HG03378 (cell line): ENCODE measurements at regions not wholly inside any gene's neighbourhood (a gene's known extent, or its start where the extent isn't known, plus 50 kb on each side); places are given as distances from the start of the nearest gene placed in this dataset.
"Not testable (repeated sequence)": the region's sequence is repeated elsewhere in the genome, so short reads cannot be mapped to it uniquely, and the experiment has no call there.

Experiments used
- ATAC-seq: cut with Tn5 transposase; IDR thresholded peaks from one replicate; pipeline ENCODE4 v1.9.1; 2021; ENCODE audit warnings: mild to moderate bottlenecking, moderate library complexity; ENCODE audit not compliant: unreplicated experiment

- ATAC-seq, result no peak
These were observed 223.9 kb downstream of the C7orf25 start for GRCh38 chr7:42688056-42688371.

GRCh38 chr7:42687211-42688055, 224.4 kb downstream of the C7orf25 start:
- no peak for ATAC-seq

- no peak for ATAC-seq
These were observed 225.2 kb downstream of the C7orf25 start for GRCh38 chr7:42686594-42687156.

- no peak for ATAC-seq
These were observed 226.0 kb downstream of the C7orf25 start for GRCh38 chr7:42685911-42686310.

- ATAC-seq, result no peak
These were observed 233.8 kb downstream of the C7orf25 start for GRCh38 chr7:42677751-42678699.

- no peak for ATAC-seq
These were observed 237.3 kb downstream of the C7orf25 start for GRCh38 chr7:42674541-42674940.

GRCh38 chr7:42673951-42674350, 237.9 kb downstream of the C7orf25 start:
- ATAC-seq, result no peak

- ATAC-seq, result no peak
These were observed 239.4 kb downstream of the C7orf25 start for GRCh38 chr7:42672339-42672999.

GRCh38 chr7:42671627-42672026, 240.2 kb downstream of the C7orf25 start:
- ATAC-seq, result no peak

GRCh38 chr7:42666994-42667393, 244.9 kb downstream of the C7orf25 start:
- no peak for ATAC-seq

GRCh38 chr7:42662862-42663261, 249.0 kb downstream of the C7orf25 start:
- no peak for ATAC-seq

GRCh38 chr7:42661312-42661711, 250.6 kb downstream of the C7orf25 start:
- ATAC-seq, result no peak

- no peak for ATAC-seq
These were observed 261.2 kb downstream of the C7orf25 start for GRCh38 chr7:42650701-42651100.

GRCh38 chr7:42650171-42650570, 261.7 kb downstream of the C7orf25 start:
- no peak for ATAC-seq

GRCh38 chr7:42645906-42646305, 266.0 kb downstream of the C7orf25 start:
- ATAC-seq, result no peak

GRCh38 chr7:42642699-42643098, 269.2 kb downstream of the C7orf25 start:
- no peak for ATAC-seq

GRCh38 chr7:42639930-42640329, 271.9 kb downstream of the C7orf25 start:
- ATAC-seq, result no peak

- ATAC-seq, result not testable (repeated sequence)
These were observed 275.5 kb downstream of the C7orf25 start for GRCh38 chr7:42636380-42636779.

GRCh38 chr7:42628054-42628453, 283.8 kb downstream of the C7orf25 start:
- ATAC-seq, result no peak

- no peak for ATAC-seq
These were observed 284.2 kb downstream of the C7orf25 start for GRCh38 chr7:42627626-42628025.

- no peak for ATAC-seq
These were observed 284.8 kb downstream of the C7orf25 start for GRCh38 chr7:42627101-42627500.
